Glutamatergic neuron (in vitro differentiated cells): ENCODE measurements at regions not wholly inside any gene's neighbourhood (a gene's known extent, or its start where the extent isn't known, plus 50 kb on each side); places are given as distances from the start of the nearest gene placed in this dataset.

Experiments
- DNase-seq: peaks from one replicate; pipeline ENCODE4 v3.0.0; 2022
- H3K27ac Mint-ChIP-seq: one replicate; pipeline ENCODE4 v1.8.0; 2020; ENCODE audit warnings: mild to moderate bottlenecking, mixed read lengths, inconsistent platforms; ENCODE audit not compliant: unreplicated experiment
- H3K27me3 Mint-ChIP-seq: one replicate; pipeline ENCODE4 v1.8.0; 2020; ENCODE audit warnings: mild to moderate bottlenecking, moderate library complexity, mixed read lengths, inconsistent platforms; ENCODE audit not compliant: unreplicated experiment
- H3K36me3 Mint-ChIP-seq: one replicate; pipeline ENCODE4 v1.8.0; 2020; ENCODE audit warnings: mild to moderate bottlenecking, mixed read lengths, inconsistent platforms; ENCODE audit not compliant: unreplicated experiment
- H3K4me1 Mint-ChIP-seq: one replicate; pipeline ENCODE4 v1.8.0; 2020; ENCODE audit warnings: mild to moderate bottlenecking, low read depth, mixed read lengths, inconsistent platforms; ENCODE audit not compliant: unreplicated experiment
- H3K4me3 Mint-ChIP-seq: one replicate; pipeline ENCODE4 v1.8.0; 2020; ENCODE audit warnings: mild to moderate bottlenecking, mixed read lengths, inconsistent platforms; ENCODE audit not compliant: unreplicated experiment
- H3K9me3 Mint-ChIP-seq: one replicate; pipeline ENCODE4 v1.8.0; 2020; ENCODE audit warnings: mild to moderate bottlenecking, moderate library complexity, mixed read lengths, inconsistent platforms; ENCODE audit not compliant: unreplicated experiment
- TF ChIP-seq, protein P1 (sequence below): fragments of 200-600 bp; sonication (generic); IDR thresholded peaks from one replicate; pipeline ENCODE4 v1.5.0; 2021; ENCODE audit not compliant: partially characterized antibody, unreplicated experiment

DNA sequence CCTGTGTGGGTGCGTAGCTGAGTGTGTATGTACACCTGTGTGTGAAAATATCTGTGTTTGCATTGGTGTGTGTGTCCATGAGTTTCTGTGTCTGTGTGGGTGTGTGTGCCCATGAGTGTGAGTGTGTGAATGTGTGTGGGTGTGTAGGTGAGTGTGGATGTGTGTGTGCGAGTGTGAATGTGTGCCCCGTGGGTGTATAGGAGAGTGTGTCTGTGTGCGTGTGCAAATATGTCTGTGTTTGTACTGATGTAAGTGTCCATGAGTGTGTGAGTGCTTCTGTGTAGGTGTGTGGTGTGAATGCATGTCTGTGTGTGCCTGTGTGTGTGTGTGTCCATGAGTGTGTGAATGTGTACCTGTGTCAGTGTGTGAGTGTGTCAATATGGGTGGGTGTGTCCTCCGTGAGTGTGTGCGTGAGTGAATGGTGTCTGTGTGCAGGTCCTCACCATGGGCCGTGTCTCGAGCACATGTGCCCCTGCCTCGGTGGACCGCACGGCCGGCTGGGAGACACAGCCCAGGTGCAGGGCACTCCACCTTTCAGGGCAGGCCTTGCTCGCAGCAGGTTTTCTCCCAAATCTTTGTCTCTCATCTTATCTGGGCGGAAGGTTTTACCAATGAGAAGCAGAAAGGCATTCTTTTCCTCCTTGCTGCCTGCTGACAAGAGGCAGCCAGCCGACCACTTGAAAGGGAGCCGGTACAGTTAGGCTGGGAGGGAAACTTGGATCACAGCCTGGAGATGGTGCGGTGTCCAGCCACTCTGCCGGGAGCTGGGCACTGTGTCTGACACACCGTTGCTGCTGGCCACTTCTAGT lies 107.1 kb upstream of the FAM20C start:
- H3K4me1 Mint-ChIP-seq = peaks cover 43% of the 10 kb centered on the region
- peak overlapping the region; percentile 71 for H3K27ac Mint-ChIP-seq
- peak overlapping the region; percentile 51 for H3K4me3 Mint-ChIP-seq
- no peaks in the 10 kb centered on the region for H3K36me3 Mint-ChIP-seq
- H3K27me3 Mint-ChIP-seq = peaks cover 15% of the 10 kb centered on the region
- H3K9me3 Mint-ChIP-seq = peaks cover 15% of the 10 kb centered on the region
- DNase-seq = no peak
- TF ChIP-seq, protein P1, sequence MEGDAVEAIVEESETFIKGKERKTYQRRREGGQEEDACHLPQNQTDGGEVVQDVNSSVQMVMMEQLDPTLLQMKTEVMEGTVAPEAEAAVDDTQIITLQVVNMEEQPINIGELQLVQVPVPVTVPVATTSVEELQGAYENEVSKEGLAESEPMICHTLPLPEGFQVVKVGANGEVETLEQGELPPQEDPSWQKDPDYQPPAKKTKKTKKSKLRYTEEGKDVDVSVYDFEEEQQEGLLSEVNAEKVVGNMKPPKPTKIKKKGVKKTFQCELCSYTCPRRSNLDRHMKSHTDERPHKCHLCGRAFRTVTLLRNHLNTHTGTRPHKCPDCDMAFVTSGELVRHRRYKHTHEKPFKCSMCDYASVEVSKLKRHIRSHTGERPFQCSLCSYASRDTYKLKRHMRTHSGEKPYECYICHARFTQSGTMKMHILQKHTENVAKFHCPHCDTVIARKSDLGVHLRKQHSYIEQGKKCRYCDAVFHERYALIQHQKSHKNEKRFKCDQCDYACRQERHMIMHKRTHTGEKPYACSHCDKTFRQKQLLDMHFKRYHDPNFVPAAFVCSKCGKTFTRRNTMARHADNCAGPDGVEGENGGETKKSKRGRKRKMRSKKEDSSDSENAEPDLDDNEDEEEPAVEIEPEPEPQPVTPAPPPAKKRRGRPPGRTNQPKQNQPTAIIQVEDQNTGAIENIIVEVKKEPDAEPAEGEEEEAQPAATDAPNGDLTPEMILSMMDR = no peak

- H3K27me3 Mint-ChIP-seq = peaks cover 15% of the 10 kb centered on the region
- H3K4me1 Mint-ChIP-seq = peaks cover 44% of the 10 kb centered on the region
- H3K27ac Mint-ChIP-seq = no peak overlapping the region
- TF ChIP-seq, protein P1 = no peak
- no peak overlapping the region for H3K4me3 Mint-ChIP-seq
- no peak for DNase-seq
- no peaks in the 10 kb centered on the region for H3K36me3 Mint-ChIP-seq
- peaks cover 19% of the 10 kb centered on the region for H3K9me3 Mint-ChIP-seq
These were observed 106.4 kb upstream of the FAM20C start for GRCh38 chr7:85883-86515.

GRCh38 chr7:86629-87028 lies 105.7 kb upstream of the FAM20C start:
- TF ChIP-seq, protein P1 = no peak

DNA sequence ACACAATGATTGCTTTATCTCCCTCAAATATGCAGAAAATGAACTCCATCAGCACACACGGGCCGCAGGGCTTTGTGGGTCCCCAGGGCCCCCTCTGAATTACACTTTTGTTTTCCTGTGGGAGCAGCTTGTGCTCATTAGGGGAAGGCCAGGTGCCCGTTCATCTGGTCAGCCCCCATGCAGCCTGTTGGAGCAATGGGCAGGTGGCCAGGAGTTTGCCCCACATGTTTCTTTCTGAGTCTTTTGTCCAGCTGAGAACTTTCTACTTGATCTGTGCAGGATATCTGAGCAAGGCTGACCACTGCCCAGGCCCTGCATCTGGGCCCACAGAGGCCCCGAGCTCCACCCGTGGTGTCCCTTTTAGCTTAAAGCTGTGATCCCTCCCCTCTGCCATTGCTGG lies 105.3 kb upstream of the FAM20C start:
- TF ChIP-seq, protein P1 = no peak
- H3K27ac Mint-ChIP-seq = peak overlapping the region; percentile 39
- peaks cover 39% of the 10 kb centered on the region for H3K4me1 Mint-ChIP-seq
- H3K36me3 Mint-ChIP-seq = no peaks in the 10 kb centered on the region
- no peak for DNase-seq
- peaks cover 20% of the 10 kb centered on the region for H3K9me3 Mint-ChIP-seq
- no peak overlapping the region for H3K4me3 Mint-ChIP-seq
- peaks cover 15% of the 10 kb centered on the region for H3K27me3 Mint-ChIP-seq

More at GRCh38 chr7:86629-87028, 105.7 kb upstream of the FAM20C start:
- no peak for DNase-seq
- Mint-ChIP-seq H3K4me3 (no peak overlapping the region), H3K27me3 (peaks cover 15% of the 10 kb centered on the region), H3K9me3 (peaks cover 20% of the 10 kb centered on the region), H3K36me3 (no peaks in the 10 kb centered on the region), H3K27ac (no peak overlapping the region), H3K4me1 (peaks cover 40% of the 10 kb centered on the region)

GRCh38 chr7:87671-88070 lies 104.7 kb upstream of the FAM20C start:
- Mint-ChIP-seq H3K36me3 (no peaks in the 10 kb centered on the region), H3K4me3 (no peak overlapping the region), H3K27me3 (peaks cover 17% of the 10 kb centered on the region), H3K27ac (no peak overlapping the region), H3K9me3 (peaks cover 20% of the 10 kb centered on the region), H3K4me1 (peaks cover 43% of the 10 kb centered on the region)
- TF ChIP-seq, protein P1 = no peak
- DNase-seq = no peak
